K562 (cell line): ENCODE measurements at regions not wholly inside any gene's neighbourhood (a gene's known extent, or its start where the extent isn't known, plus 50 kb on each side); places are given as distances from the start of the nearest gene placed in this dataset.
A peak's percentile ranks its signal among the peaks of the same experiment; 100 is the strongest.

Experiments
- ATF3 ChIP-seq, 2 experiments: fragments of 450-650 bp in 1 of 2; sonication (generic) in 1 of 2; formaldehyde crosslinking in 1 of 2; IDR thresholded peaks in 1 of 2; conservative IDR thresholded peaks in 1 of 2; 2 replicates each; pipeline versions ENCODE4 v1.6.1 to v1.8.1; 2016 to 2023; ENCODE audit warnings: mild to moderate bottlenecking in 2 of 2, moderate library complexity in 2 of 2, inconsistent platforms in 1 of 2, missing genetic modification reagents in 1 of 2
- CBX3 ChIP-seq, 2 experiments: IDR thresholded peaks; 1 replicate in 1 of 2; 2 replicates in 1 of 2; pipeline ENCODE4 v1.6.1; 2012; ENCODE audit warnings: inconsistent platforms in 2 of 2, low read length in 2 of 2, borderline replicate concordance in 1 of 2, control low read depth in 1 of 2
- FOXM1 ChIP-seq, 2 experiments: fragments of 450-650 bp in 1 of 2; sonication (generic) in 1 of 2; formaldehyde crosslinking in 1 of 2; IDR thresholded peaks; 2 replicates each; pipeline versions ENCODE4 v1.6.1 to v1.9.0; 2017 to 2022; ENCODE audit warnings: low read depth in 2 of 2, mild to moderate bottlenecking in 2 of 2, missing genetic modification reagents in 1 of 2, moderate library complexity in 1 of 2
- GATA2 ChIP-seq: sonication (generic); formaldehyde crosslinking; IDR thresholded peaks from 2 replicates; pipeline ENCODE4 v1.4.0; 2020; ENCODE audit warnings: mild to moderate bottlenecking, missing genetic modification reagents
- KAT2B ChIP-seq: IDR thresholded peaks from one replicate; pipeline ENCODE4 v1.6.1; 2012; ENCODE audit warnings: low read depth, mild to moderate bottlenecking, control low read depth, inconsistent platforms, low read length, moderate library complexity
- L3MBTL2 ChIP-seq: fragments of 450-650 bp; IDR thresholded peaks from 2 replicates; pipeline ENCODE4 v1.6.1; 2016; ENCODE audit warnings: mild to moderate bottlenecking, moderate library complexity
- RAD21 ChIP-seq, 2 experiments: fragments of 250-450 bp in 1 of 2; fragments of 450-650 bp in 1 of 2; sonication (Bioruptor Pico) in 1 of 2; formaldehyde crosslinking in 1 of 2; IDR thresholded peaks in 1 of 2; conservative IDR thresholded peaks in 1 of 2; 2 replicates each; pipeline versions ENCODE4 v1.4.0 to v1.8.0; 2020 to 2022; ENCODE audit warnings: mild to moderate bottlenecking in 2 of 2, moderate library complexity in 1 of 2
- TBL1XR1 ChIP-seq, 2 experiments: IDR thresholded peaks; 2 replicates each; pipeline ENCODE4 v1.6.1; 2012; ENCODE audit warnings: improper control_type of control experiment in 2 of 2, low read length in 2 of 2, mild to moderate bottlenecking in 1 of 2
- TCF7 ChIP-seq: sonication (generic); IDR thresholded peaks from 2 replicates; pipeline ENCODE4 v1.6.1; 2016; ENCODE audit warnings: antibody characterized with exemption, borderline replicate concordance
- ZKSCAN8 ChIP-seq: fragments of 200-800 bp; sonication (Bioruptor generic); IDR thresholded peaks from 2 replicates; pipeline ENCODE4 v1.6.1; 2016; ENCODE audit warnings: missing genetic modification characterization, missing compliant biosample characterization

- TF ChIP-seq FOXM1 (IDR thresholded peaks at IDR 0.05; ENCODE audit: low read depth) = peak; percentile 56
- TF ChIP-seq FOXM1 (CRISPR knock-in tag; IDR thresholded peaks at IDR 0.05; ENCODE audit: low read depth) = no peak
- no peak for TF ChIP-seq TCF7
- peak; percentile 45; the same call in 1 of the 2 replicates for TF ChIP-seq L3MBTL2
- TF ChIP-seq KAT2B = no peak
- TF ChIP-seq RAD21 (CRISPR knock-in tag; conservative IDR thresholded peaks at IDR 0.05 in 1 of 2, IDR thresholded peaks at IDR 0.05 in 1 of 2) = peak in 1 of 2 experiments; percentile 24; a peak in 1 of 4 replicates
- peak in 1 of 2 experiments; percentile 71; a peak in 1 of 4 replicates for TF ChIP-seq TBL1XR1 (IDR thresholded peaks at IDR 0.05; ENCODE audit: low read length in 2 of 2)
- no peak for TF ChIP-seq CBX3 (IDR thresholded peaks at IDR 0.05; ENCODE audit: borderline replicate concordance in 1 of 2, low read length in 2 of 2)
- peak; percentile 70; the same call in 1 of the 2 replicates for TF ChIP-seq GATA2 (CRISPR knock-in tag)
- TF ChIP-seq ZKSCAN8 (CRISPR knock-in tag) = 0 out of 2 replicates have a peak, but pooled peaks have one; percentile 15
- TF ChIP-seq ATF3 (IDR thresholded peaks at IDR 0.05) = peak; percentile 64
- TF ChIP-seq ATF3 (CRISPR knock-in tag; conservative IDR thresholded peaks at IDR 0.05) = no peak
These were observed 426.1 kb upstream of the FANCL start (continued) for GRCh38 chr2:58667137-58667774.
